HG02798 (cell line): ENCODE measurements at regions not wholly inside any gene's neighbourhood (a gene's known extent, or its start where the extent isn't known, plus 50 kb on each side); places are given as distances from the start of the nearest gene placed in this dataset.

Experiments
- ATAC-seq: cut with Tn5 transposase; IDR thresholded peaks from one replicate; pipeline ENCODE4 v1.9.1; 2021; ENCODE audit warnings: mild to moderate bottlenecking; ENCODE audit not compliant: unreplicated experiment, poor library complexity

DNA sequence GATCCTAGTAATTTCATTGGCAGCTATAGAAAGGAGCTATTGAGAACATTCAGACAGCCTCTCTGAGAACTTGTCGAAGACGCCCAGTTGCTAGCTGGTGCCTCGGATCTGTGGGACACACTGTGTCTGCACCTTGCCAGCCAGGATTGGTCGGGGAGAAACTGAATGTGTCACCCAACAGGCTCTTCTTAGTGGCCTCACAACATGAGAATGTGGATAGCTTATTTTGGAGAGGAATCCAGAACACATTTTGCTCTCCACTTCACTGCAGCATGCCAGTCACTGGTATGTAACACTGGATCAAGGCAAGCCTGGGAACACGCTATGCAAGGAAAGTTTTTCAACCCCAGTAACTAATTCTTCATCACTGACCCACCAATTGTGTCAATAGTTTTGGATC, 89.5 kb upstream of the TRPC3 start:
- ATAC-seq = no peak

DNA sequence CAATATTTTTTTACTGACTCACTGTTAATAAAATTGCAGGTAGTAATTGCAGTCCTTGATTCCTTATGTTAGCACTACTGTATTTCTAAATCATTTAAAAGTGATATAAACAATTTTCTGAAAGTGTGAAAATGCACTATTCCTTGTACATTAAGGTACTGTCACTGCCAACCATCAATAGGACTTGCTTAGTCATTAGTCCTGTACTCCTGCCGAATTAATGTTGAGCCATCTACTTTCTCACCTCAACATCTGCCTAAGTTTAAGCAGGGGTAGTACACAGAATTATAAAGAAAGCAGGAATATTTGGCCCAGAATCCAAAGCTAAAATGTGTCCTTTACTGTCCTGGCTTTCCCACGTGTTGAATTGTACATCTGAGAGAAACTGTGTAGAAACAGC, 87.0 kb upstream of the TRPC3 start:
- ATAC-seq = no peak

DNA sequence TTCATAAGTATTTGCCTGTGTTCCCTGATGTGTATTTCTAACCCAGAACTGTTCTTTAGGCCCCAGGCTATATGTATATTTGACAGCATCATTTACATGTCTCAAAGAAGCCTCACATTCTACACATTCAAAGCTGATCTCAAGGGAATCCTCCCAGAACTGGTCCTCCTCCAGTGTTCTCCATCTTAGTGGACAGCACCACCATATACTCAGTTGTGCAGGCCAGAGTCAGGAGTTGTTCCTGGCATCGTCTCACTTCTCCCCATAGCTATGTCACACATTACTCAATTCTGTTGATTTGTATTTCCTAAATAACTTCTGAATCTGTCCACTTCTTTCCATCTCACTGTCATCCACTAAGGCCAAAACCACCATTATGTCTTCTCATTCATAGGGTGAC, 82.8 kb upstream of the TRPC3 start:
- ATAC-seq = no peak

- no peak for ATAC-seq
Observed at GRCh38 chr4:122027203-122027602, 75.3 kb upstream of the TRPC3 start.

DNA sequence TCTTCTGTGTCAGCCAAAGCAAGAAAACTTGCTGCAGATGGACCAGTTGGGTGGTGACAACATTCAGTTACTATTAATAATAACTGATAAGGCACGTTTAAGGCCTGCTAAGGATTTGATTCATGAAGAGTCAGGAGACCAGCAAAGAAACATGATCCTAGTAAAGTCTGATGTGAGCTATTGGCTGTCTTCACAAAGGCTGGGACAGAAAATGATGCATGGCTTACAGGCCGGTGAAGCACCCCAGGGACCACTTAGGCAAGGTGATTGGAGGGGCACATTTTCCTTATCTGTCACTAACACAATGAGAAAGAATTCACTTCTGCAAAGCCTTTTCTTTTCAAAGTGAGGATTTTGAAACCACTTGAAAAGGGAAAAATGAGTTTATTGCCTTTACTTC, 65.4 kb upstream of the TRPC3 start:
- no peak for ATAC-seq

DNA sequence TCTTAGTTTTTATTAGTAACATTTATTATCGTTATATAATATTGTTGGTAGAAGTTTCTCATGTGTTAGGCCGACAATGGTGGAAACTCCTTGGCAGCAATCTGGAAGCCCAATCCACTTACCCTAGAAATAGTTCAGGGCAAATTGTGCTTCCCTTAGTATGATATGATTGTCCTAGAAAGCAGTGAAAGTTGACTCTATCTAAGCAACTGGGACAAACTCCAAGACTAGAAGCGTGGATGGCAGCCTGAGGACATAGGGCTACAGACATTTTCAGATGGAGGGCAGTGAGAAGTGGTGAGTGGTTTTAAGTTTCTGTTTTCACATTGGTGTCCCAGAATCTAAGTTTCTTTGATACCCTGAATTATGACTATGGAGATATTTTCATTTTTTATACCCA, 63.3 kb upstream of the TRPC3 start:
- ATAC-seq = no peak

DNA sequence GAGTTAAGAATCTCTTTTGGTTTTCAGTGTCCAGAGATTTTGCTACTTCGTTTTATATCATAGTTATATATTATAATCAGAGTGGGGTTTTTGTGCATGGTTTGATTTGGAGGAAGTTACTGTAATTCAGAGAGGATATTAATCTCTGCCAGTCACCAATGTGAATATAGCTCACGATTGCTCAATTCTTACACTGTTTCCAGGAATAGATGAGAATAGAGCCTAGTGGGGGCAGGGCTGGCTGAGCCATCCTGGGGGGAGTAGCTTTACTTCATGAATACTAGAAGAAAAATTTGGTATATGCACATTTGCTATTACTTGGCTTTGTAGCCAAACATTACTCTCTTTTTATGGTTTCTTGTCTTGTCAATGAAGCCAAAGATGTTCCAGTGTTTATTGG, 60.9 kb upstream of the TRPC3 start:
- no peak for ATAC-seq

GRCh38 chr4:122010610-122011009, 58.8 kb upstream of the TRPC3 start:
- no peak for ATAC-seq

GRCh38 chr4:122009524-122009923, 57.7 kb upstream of the TRPC3 start:
- no peak for ATAC-seq

DNA sequence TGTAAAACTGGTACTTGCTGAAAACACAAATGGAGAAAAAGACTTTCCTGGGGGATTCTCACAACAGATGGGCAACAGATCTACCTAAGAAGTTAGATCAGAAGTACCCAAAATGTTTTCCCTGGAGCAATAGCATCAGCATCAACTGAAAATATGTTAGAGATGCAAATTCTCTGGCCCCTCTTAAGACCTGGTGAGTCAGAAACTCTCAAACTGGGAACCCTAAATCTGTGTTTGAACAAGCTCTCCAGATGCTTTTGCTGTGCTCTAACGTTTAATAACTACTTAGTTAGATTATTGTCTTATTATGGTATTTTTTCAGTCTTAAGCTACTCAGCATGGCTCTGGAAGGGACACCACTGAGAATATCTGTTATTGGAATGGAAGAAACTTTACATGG, 55.2 kb upstream of the TRPC3 start:
- no peak for ATAC-seq

DNA sequence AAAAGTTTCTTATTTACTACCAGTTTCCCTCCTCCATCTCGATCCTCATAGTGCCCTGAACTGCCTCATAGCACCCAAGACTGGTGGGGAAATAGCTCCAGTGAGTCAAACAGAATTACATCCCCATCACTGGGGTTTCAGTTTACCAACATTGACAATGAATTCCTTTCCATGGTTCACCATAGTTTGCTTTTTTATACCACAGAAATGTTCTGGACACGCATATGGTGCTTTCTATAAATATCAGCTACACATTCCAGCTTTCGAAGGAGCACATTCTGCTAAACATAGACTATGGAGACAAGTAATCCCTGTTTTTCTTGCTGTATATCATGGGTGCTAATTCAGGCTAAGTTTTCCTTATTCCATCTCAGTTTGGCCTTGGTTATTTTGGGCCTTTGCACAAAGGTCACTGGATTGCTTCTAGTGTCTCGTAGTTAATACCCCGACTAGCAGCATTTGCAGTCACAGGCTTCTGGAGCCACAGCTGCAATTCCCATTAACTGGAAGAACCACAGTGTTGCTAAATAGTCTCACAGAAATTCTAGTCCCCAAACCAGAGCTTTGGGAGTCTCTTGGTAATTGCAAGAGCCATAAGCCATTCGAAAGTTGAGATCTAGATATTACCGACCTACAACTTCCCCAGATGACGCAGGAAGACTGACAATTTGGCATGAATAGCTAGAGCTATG, 53.4 kb upstream of the TRPC3 start:
- no peak for ATAC-seq

DNA sequence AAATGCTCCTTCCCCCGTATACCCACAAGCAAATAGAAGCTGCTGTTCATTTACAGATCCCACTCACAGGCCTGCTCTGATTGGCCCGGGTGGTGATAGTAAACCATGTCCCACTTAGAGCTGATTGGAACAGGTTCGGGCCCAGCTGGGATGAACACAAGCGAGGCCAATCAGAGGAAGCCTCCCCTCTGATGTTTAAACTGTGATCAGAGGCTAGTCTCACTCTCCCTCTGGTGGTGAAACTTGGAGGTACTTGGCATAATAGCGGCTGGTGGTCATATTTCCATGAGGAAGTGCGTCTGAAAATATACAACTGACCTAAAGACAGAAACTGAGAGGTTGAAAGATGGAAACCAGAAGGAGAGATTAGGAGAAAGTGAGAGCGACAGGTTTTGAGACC, 51.5 kb upstream of the TRPC3 start:
- ATAC-seq = peak; percentile 91
